Activated CD8-positive, alpha-beta T cell treated with anti-CD3 and anti-CD28 coated beads, Interleukin-2, amount 10 ng/mL, durations not matched to agents 7 days and 5 days (primary cell): ENCODE measurements at regions not wholly inside any gene's neighbourhood (a gene's known extent, or its start where the extent isn't known, plus 50 kb on each side); places are given as distances from the start of the nearest gene placed in this dataset.

Experiments
- ATAC-seq: fragments of 150-1000 bp; cut with Tn5 transposase; one replicate; pipeline ENCODE4 v1.10.0; 2021; ENCODE audit warnings: moderate library complexity
- CTCF ChIA-PET: fragments of 350-600 bp; sonication (Branson Sonifier 250); formaldehyde crosslinking; loops from one replicate; lab custom pipeline; 2021; ENCODE audit warnings: antibody characterized with exemption; lab: Charles Lee
- POLR2A ChIA-PET: fragments of 350-600 bp; sonication (Branson Sonifier 250); formaldehyde crosslinking; loops from one replicate; lab custom pipeline; 2021; ENCODE audit warnings: antibody characterized with exemption; lab: Charles Lee
- DNase-seq: peaks from one replicate; pipeline ENCODE4 v3.0.0-alpha.2; 2020
- H3K27ac Mint-ChIP-seq: one replicate; pipeline ENCODE4 v1.8.0; 2021; ENCODE audit warnings: mild to moderate bottlenecking, mixed read lengths
- H3K27me3 Mint-ChIP-seq: one replicate; pipeline ENCODE4 v1.8.0; 2021; ENCODE audit warnings: low read depth, mixed read lengths
- H3K36me3 Mint-ChIP-seq: one replicate; pipeline ENCODE4 v1.8.0; 2021; ENCODE audit warnings: low read depth, mixed read lengths
- H3K4me1 Mint-ChIP-seq: one replicate; pipeline ENCODE4 v1.8.0; 2021; ENCODE audit warnings: low read depth, mixed read lengths
- H3K4me3 Mint-ChIP-seq: one replicate; pipeline ENCODE4 v1.8.0; 2021; ENCODE audit warnings: mild to moderate bottlenecking, mixed read lengths
- H3K9me3 Mint-ChIP-seq: one replicate; pipeline ENCODE4 v1.8.0; 2022; ENCODE audit warnings: mixed read lengths; ENCODE audit not compliant: insufficient read depth

- ChIA-PET POLR2A (no interaction called here), CTCF (no interaction called here)
- no peak for DNase-seq
- no peak for ATAC-seq
- Mint-ChIP-seq H3K9me3 (no peaks in the 10 kb centered on the region), H3K4me3 (no peak overlapping the region), H3K36me3 (no peaks in the 10 kb centered on the region), H3K27me3 (peaks cover 2% of the 10 kb centered on the region), H3K27ac (no peak overlapping the region), H3K4me1 (peaks cover 9% of the 10 kb centered on the region)
Observed at GRCh38 chr12:25651931-25652330, 98.8 kb upstream of the LMNTD1 start.

- no peak for ATAC-seq
- Mint-ChIP-seq H3K36me3 (no peaks in the 10 kb centered on the region), H3K27me3 (peaks cover 2% of the 10 kb centered on the region), H3K4me3 (no peak overlapping the region), H3K27ac (no peak overlapping the region), H3K9me3 (no peaks in the 10 kb centered on the region), H3K4me1 (peaks cover 9% of the 10 kb centered on the region)
- ChIA-PET POLR2A (no interaction called here), CTCF (no interaction called here)
- no peak for DNase-seq
Observed at GRCh38 chr12:25652371-25652770, 99.3 kb upstream of the LMNTD1 start.

- no peak overlapping the region for H3K4me3 Mint-ChIP-seq
- ATAC-seq (no peak), DNase-seq (no peak)
- ChIA-PET POLR2A (interaction anchor here (0.7 kb wide), 1 partner anchor 9 kb away, joined by 3 read pairs; no protein-coding TSS in a partner anchor), CTCF (interaction anchor here (1.0 kb wide), 1 partner anchor 58 kb away, joined by 3 read pairs; no protein-coding TSS in a partner anchor)
- H3K27ac Mint-ChIP-seq, result peak overlapping the region; percentile 11
- H3K27me3 Mint-ChIP-seq, result peaks cover 2% of the 10 kb centered on the region
- no peaks in the 10 kb centered on the region for H3K9me3 Mint-ChIP-seq
- H3K4me1 Mint-ChIP-seq, result peaks cover 9% of the 10 kb centered on the region
- H3K36me3 Mint-ChIP-seq, result no peaks in the 10 kb centered on the region
Observed at GRCh38 chr12:25653487-25654175, 100.5 kb upstream of the LMNTD1 start.

GRCh38 chr12:25655702-25656101, 102.6 kb upstream of the LMNTD1 start:
- ChIA-PET CTCF (interaction anchor here (2.1 kb wide), 1 partner anchor 219 kb away, joined by 5 read pairs; no protein-coding TSS in a partner anchor), POLR2A (no interaction called here)
- Mint-ChIP-seq H3K4me3 (no peak overlapping the region), H3K4me1 (peaks cover 9% of the 10 kb centered on the region), H3K9me3 (no peaks in the 10 kb centered on the region), H3K36me3 (no peaks in the 10 kb centered on the region), H3K27ac (no peak overlapping the region), H3K27me3 (peaks cover 2% of the 10 kb centered on the region)
- no peak for ATAC-seq
- no peak for DNase-seq

- CTCF ChIA-PET, result no interaction called here
- no peak overlapping the region for H3K27ac Mint-ChIP-seq
- POLR2A ChIA-PET, result no interaction called here
- no peak overlapping the region for H3K4me3 Mint-ChIP-seq
- ATAC-seq, result no peak
- DNase-seq, result no peak
- no peaks in the 10 kb centered on the region for H3K4me1 Mint-ChIP-seq
- H3K9me3 Mint-ChIP-seq, result no peaks in the 10 kb centered on the region
- H3K36me3 Mint-ChIP-seq, result no peaks in the 10 kb centered on the region
- H3K27me3 Mint-ChIP-seq, result peaks cover 3% of the 10 kb centered on the region
Observed at GRCh38 chr12:25659621-25660020, 106.5 kb upstream of the LMNTD1 start.

- Mint-ChIP-seq H3K9me3 (no peaks in the 10 kb centered on the region), H3K4me1 (no peaks in the 10 kb centered on the region), H3K36me3 (no peaks in the 10 kb centered on the region), H3K4me3 (no peak overlapping the region), H3K27me3 (peaks cover 1% of the 10 kb centered on the region), H3K27ac (no peak overlapping the region)
- no peak for ATAC-seq
- POLR2A ChIA-PET, result no interaction called here
- DNase-seq, result no peak
- CTCF ChIA-PET, result no interaction called here
Observed at GRCh38 chr12:25670076-25671055, 117.3 kb upstream of the LMNTD1 start.

GRCh38 chr12:25675808-25676207, 122.7 kb upstream of the LMNTD1 start:
- no peaks in the 10 kb centered on the region for H3K4me1 Mint-ChIP-seq
- H3K27ac Mint-ChIP-seq, result no peak overlapping the region
- H3K36me3 Mint-ChIP-seq, result no peaks in the 10 kb centered on the region
- POLR2A ChIA-PET, result no interaction called here
- no peak for ATAC-seq
- no peak overlapping the region for H3K4me3 Mint-ChIP-seq
- no peak for DNase-seq
- CTCF ChIA-PET, result no interaction called here
- no peaks in the 10 kb centered on the region for H3K27me3 Mint-ChIP-seq
- H3K9me3 Mint-ChIP-seq, result no peaks in the 10 kb centered on the region

GRCh38 chr12:25677232-25677937, 124.3 kb upstream of the LMNTD1 start:
- no peaks in the 10 kb centered on the region for H3K9me3 Mint-ChIP-seq
- CTCF ChIA-PET, result no interaction called here
- H3K27ac Mint-ChIP-seq, result no peak overlapping the region
- ATAC-seq, result no peak
- no peak overlapping the region for H3K4me3 Mint-ChIP-seq
- H3K36me3 Mint-ChIP-seq, result no peaks in the 10 kb centered on the region
- H3K4me1 Mint-ChIP-seq, result no peaks in the 10 kb centered on the region
- POLR2A ChIA-PET, result no interaction called here
- no peak for DNase-seq
- H3K27me3 Mint-ChIP-seq, result no peaks in the 10 kb centered on the region

- no peak for DNase-seq
- Mint-ChIP-seq H3K4me1 (no peaks in the 10 kb centered on the region), H3K9me3 (no peaks in the 10 kb centered on the region), H3K27ac (no peak overlapping the region), H3K4me3 (no peak overlapping the region), H3K27me3 (no peaks in the 10 kb centered on the region), H3K36me3 (no peaks in the 10 kb centered on the region)
- ATAC-seq, result no peak
- CTCF ChIA-PET, result no interaction called here
- POLR2A ChIA-PET, result interaction anchor here (0.7 kb wide), 1 partner anchor 59 kb away, joined by 3 read pairs; no protein-coding TSS in a partner anchor
Observed at GRCh38 chr12:25681580-25681979, 128.5 kb upstream of the LMNTD1 start.

- H3K9me3 Mint-ChIP-seq, result no peaks in the 10 kb centered on the region
- H3K27me3 Mint-ChIP-seq, result no peaks in the 10 kb centered on the region
- ATAC-seq (no peak), DNase-seq (no peak)
- H3K27ac Mint-ChIP-seq, result no peak overlapping the region
- CTCF ChIA-PET, result no interaction called here
- H3K4me3 Mint-ChIP-seq, result no peak overlapping the region
- H3K36me3 Mint-ChIP-seq, result no peaks in the 10 kb centered on the region
- POLR2A ChIA-PET, result no interaction called here
- no peaks in the 10 kb centered on the region for H3K4me1 Mint-ChIP-seq
Observed at GRCh38 chr12:25682421-25682820, 129.3 kb upstream of the LMNTD1 start.

GRCh38 chr12:25684070-25684469, 131.0 kb upstream of the LMNTD1 start:
- Mint-ChIP-seq H3K4me1 (no peaks in the 10 kb centered on the region), H3K9me3 (no peaks in the 10 kb centered on the region), H3K36me3 (no peaks in the 10 kb centered on the region), H3K27ac (no peak overlapping the region), H3K27me3 (no peaks in the 10 kb centered on the region), H3K4me3 (no peak overlapping the region)
- ATAC-seq, result no peak
- ChIA-PET POLR2A (no interaction called here), CTCF (no interaction called here)
- no peak for DNase-seq
